22Rv1 (cell line): ENCODE measurements at regions not wholly inside any gene's neighbourhood (a gene's known extent, or its start where the extent isn't known, plus 50 kb on each side); places are given as distances from the start of the nearest gene placed in this dataset.

ENCODE experiments used
- H3K27ac ChIP-seq: fragments of 450-650 bp; 2 replicates; pipeline ENCODE4 v1.5.1; 2017
- CTCF ChIP-seq: fragments of 450-650 bp; IDR thresholded peaks from 2 replicates; pipeline ENCODE4 v1.5.1; 2017; ENCODE audit warnings: mild to moderate bottlenecking
- ZFX ChIP-seq: fragments of 450-650 bp; IDR thresholded peaks from 2 replicates; pipeline ENCODE4 v1.6.1; 2017; ENCODE audit warnings: antibody characterized with exemption, borderline replicate concordance

GRCh38 chr15:70431854-70432253 is 331.5 kb downstream of the UACA start:
- H3K27ac ChIP-seq, result no peak overlapping the region
- no peak for TF ChIP-seq ZFX
- TF ChIP-seq CTCF, result no peak

GRCh38 chr15:70430069-70430468 is 332.4 kb upstream of the TLE3 start:
- TF ChIP-seq ZFX (no peak), CTCF (no peak)
- H3K27ac ChIP-seq, result no peak overlapping the region

GRCh38 chr15:70429056-70429722 is 331.5 kb upstream of the TLE3 start:
- no peak overlapping the region for H3K27ac ChIP-seq
- TF ChIP-seq ZFX, result no peak
- no peak for TF ChIP-seq CTCF

- TF ChIP-seq ZFX, result no peak
- TF ChIP-seq CTCF, result no peak
- H3K27ac ChIP-seq, result no peak overlapping the region
These were observed 330.6 kb upstream of the TLE3 start for GRCh38 chr15:70428211-70428822.

GRCh38 chr15:70427167-70428120 is 329.7 kb upstream of the TLE3 start:
- no peak overlapping the region for H3K27ac ChIP-seq
- TF ChIP-seq CTCF (no peak), ZFX (no peak)

- TF ChIP-seq CTCF (no peak), ZFX (no peak)
- no peak overlapping the region for H3K27ac ChIP-seq
These were observed 328.5 kb upstream of the TLE3 start for GRCh38 chr15:70426096-70426821.
